ENCODE measurements at regions not wholly inside any gene's neighbourhood (a gene's known extent, or its start where the extent isn't known, plus 50 kb on each side); places are given as distances from the start of the nearest gene placed in this dataset.

DNA sequence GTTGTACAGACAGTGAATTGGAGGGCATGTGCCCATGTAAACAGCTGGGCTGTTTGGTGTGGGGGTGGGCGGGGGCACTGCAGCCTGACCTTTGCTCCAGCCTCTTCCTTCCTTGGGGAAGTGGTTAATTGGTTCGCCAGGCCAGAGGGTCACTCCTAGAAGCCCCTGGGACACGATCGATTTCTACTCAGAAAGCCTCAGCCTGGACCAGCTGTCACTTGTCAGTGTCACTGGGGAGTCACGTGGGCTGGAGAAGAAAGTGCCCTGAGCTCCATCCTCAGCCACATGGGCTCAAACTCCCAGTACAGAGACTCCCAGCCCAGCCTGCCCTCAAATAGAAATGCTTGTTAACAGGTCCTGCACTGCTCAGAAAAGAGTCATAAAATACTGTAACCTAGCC lies 423.8 kb upstream of the SULF2 start:
- DNase-seq, result no peak
- no peaks in the 10 kb centered on the region for H3K4me1 Mint-ChIP-seq (ENCODE audit: low read depth, unreplicated experiment)
- BruUV-seq (replicated peaks), result no TSS peak
- no peaks in the 10 kb centered on the region for H3K9me3 ChIP-seq
- no peaks in the 10 kb centered on the region for H3K9me3 Mint-ChIP-seq (ENCODE audit: unreplicated experiment)
- no peaks in the 10 kb centered on the region for H3K36me3 ChIP-seq (ENCODE audit: control insufficient read depth, insufficient read depth, low read length)
- no peak overlapping the region for H3K4me3 ChIP-seq (ENCODE audit: low read depth, low read length)
- H3K27me3 Mint-ChIP-seq (ENCODE audit: insufficient read depth, unreplicated experiment), result no peaks in the 10 kb centered on the region
- POLR2A ChIA-PET, result no interaction called here
- no peak overlapping the region for H3K4me3 Mint-ChIP-seq (ENCODE audit: unreplicated experiment)
- no peaks in the 10 kb centered on the region for H3K27me3 ChIP-seq (replicated peaks; ENCODE audit: control insufficient read depth, insufficient read depth, low read length)
- H3K4me1 ChIP-seq, result peaks cover 4% of the 10 kb centered on the region
- H3K27ac Mint-ChIP-seq (ENCODE audit: unreplicated experiment), result no peak overlapping the region
- CTCF ChIA-PET, result interaction anchor here (0.6 kb wide), 1 partner anchor 14 kb away, joined by 7 read pairs; no protein-coding TSS in a partner anchor
- no peak for TF ChIP-seq CTCF (IDR thresholded peaks at IDR 0.05; ENCODE audit: insufficient read depth in 1 of 2, low read depth in 1 of 2, low read length in 1 of 2, severe bottlenecking in 1 of 2, unreplicated experiment in 1 of 2)
- H3K36me3 Mint-ChIP-seq (ENCODE audit: insufficient read depth, unreplicated experiment), result no peaks in the 10 kb centered on the region
- intact Hi-C loops (cut with micrococcal nuclease; ENCODE audit: unreplicated experiment), result no loop called here

DNA sequence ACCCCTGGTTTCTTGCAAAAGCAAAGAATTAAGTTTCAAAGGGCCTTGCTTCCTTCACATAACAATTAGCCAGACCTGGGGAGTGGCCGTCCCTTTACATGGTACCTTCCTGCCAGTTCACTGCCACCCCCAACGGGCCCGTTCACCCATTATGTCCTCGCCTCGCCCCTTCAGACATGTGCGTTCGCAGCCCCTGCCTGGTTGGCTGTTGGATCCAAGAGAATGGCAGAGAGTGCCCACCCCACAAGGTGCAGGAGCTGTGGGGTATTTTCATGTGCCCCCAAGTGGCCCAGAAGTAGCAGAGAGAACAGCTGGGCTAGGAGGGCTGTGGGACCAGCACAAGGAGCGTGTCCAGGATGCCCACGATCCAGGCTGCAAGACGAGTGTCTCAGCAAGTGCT lies 422.9 kb upstream of the SULF2 start:
- Histone ChIP-seq H3K9me3 (no peaks in the 10 kb centered on the region), H3K36me3 (ENCODE audit: control insufficient read depth, insufficient read depth, low read length) (no peaks in the 10 kb centered on the region), H3K4me3 (ENCODE audit: low read depth, low read length) (no peak overlapping the region), H3K27me3 (replicated peaks; ENCODE audit: control insufficient read depth, insufficient read depth, low read length) (no peaks in the 10 kb centered on the region), H3K4me1 (peaks cover under 1% of the 10 kb centered on the region)
- intact Hi-C loops (cut with micrococcal nuclease; ENCODE audit: unreplicated experiment), result no loop called here
- BruUV-seq (replicated peaks), result no TSS peak
- Mint-ChIP-seq H3K4me1 (ENCODE audit: low read depth, unreplicated experiment) (no peaks in the 10 kb centered on the region), H3K27ac (ENCODE audit: unreplicated experiment) (no peak overlapping the region), H3K9me3 (ENCODE audit: unreplicated experiment) (no peaks in the 10 kb centered on the region), H3K4me3 (ENCODE audit: unreplicated experiment) (no peak overlapping the region), H3K27me3 (ENCODE audit: insufficient read depth, unreplicated experiment) (no peaks in the 10 kb centered on the region), H3K36me3 (ENCODE audit: insufficient read depth, unreplicated experiment) (no peaks in the 10 kb centered on the region)
- POLR2A ChIA-PET, result no interaction called here
- DNase-seq, result no peak
- no peak for TF ChIP-seq CTCF (IDR thresholded peaks at IDR 0.05; ENCODE audit: insufficient read depth in 1 of 2, low read depth in 1 of 2, low read length in 1 of 2, severe bottlenecking in 1 of 2, unreplicated experiment in 1 of 2)
- CTCF ChIA-PET, result no interaction called here

DNA sequence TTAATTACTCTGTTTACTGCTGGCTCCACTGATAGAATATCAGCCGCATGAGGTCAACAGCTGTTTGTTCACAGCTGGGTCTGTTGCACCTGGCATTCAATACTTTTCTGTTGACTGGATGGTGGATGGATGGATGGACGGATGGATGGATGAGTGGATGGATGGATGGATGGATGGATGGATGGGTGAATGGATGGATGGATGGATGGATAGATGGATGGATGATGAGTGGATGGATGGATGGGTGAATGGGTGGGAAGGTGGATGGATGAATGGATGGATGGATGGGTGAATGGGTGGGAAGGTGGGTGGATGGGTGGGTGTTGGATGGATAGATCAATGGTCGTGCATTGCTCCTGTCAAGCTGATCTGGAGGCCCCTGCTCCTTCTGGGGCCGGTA lies 422.2 kb upstream of the SULF2 start:
- no peaks in the 10 kb centered on the region for H3K9me3 ChIP-seq
- POLR2A ChIA-PET, result no interaction called here
- Mint-ChIP-seq H3K27me3 (ENCODE audit: insufficient read depth, unreplicated experiment) (no peaks in the 10 kb centered on the region), H3K27ac (ENCODE audit: unreplicated experiment) (no peak overlapping the region), H3K4me3 (ENCODE audit: unreplicated experiment) (no peak overlapping the region), H3K9me3 (ENCODE audit: unreplicated experiment) (no peaks in the 10 kb centered on the region), H3K4me1 (ENCODE audit: low read depth, unreplicated experiment) (no peaks in the 10 kb centered on the region), H3K36me3 (ENCODE audit: insufficient read depth, unreplicated experiment) (no peaks in the 10 kb centered on the region)
- TF ChIP-seq CTCF (IDR thresholded peaks at IDR 0.05; ENCODE audit: insufficient read depth in 1 of 2, low read depth in 1 of 2, low read length in 1 of 2, severe bottlenecking in 1 of 2, unreplicated experiment in 1 of 2), result no peak
- no peaks in the 10 kb centered on the region for H3K36me3 ChIP-seq (ENCODE audit: control insufficient read depth, insufficient read depth, low read length)
- no peak overlapping the region for H3K4me3 ChIP-seq (ENCODE audit: low read depth, low read length)
- H3K4me1 ChIP-seq, result no peaks in the 10 kb centered on the region
- H3K27me3 ChIP-seq (replicated peaks; ENCODE audit: control insufficient read depth, insufficient read depth, low read length), result no peaks in the 10 kb centered on the region
- intact Hi-C loops (cut with micrococcal nuclease; ENCODE audit: unreplicated experiment), result no loop called here
- no peak for DNase-seq
- no TSS peak for BruUV-seq (replicated peaks)
- CTCF ChIA-PET, result interaction anchor here (0.6 kb wide), 1 partner anchor 58 kb away, joined by 3 read pairs; no protein-coding TSS in a partner anchor

All from Caco-2 (cell line).